Stomach (tissue), 8 donors: ENCODE measurements at regions not wholly inside any gene's neighbourhood (a gene's known extent, or its start where the extent isn't known, plus 50 kb on each side); places are given as distances from the start of the nearest gene placed in this dataset.

ENCODE experiments used
- DNase-seq, 2 donors: peaks; one replicate each; pipeline versions ENCODE4 v3.0.0 to v3.0.0-alpha.2; 2013 to 2019
- H3K27ac ChIP-seq, 5 donors: fragments of 200-600 bp in 4 of 5; sonication (generic) in 4 of 5; one replicate each; pipeline ENCODE4 v1.5.1; 2013 to 2019; ENCODE audit warnings: mild to moderate bottlenecking in 1 of 5, moderate library complexity in 1 of 5
- H3K27me3 ChIP-seq, 3 donors: fragments of 200-600 bp; sonication (generic); one replicate each; pipeline ENCODE4 v1.5.1; 2017 to 2019; ENCODE audit warnings: mixed run types in 1 of 3
- H3K36me3 ChIP-seq, 4 donors: fragments of 200-600 bp; sonication (generic); 1 replicate in 3 of 4; 2 replicates in 1 of 4; pipeline ENCODE4 v1.5.1; 2016 to 2019
- H3K4me1 ChIP-seq, 4 donors: fragments of 200-600 bp; sonication (generic); one replicate each; pipeline ENCODE4 v1.5.1; 2016 to 2019
- H3K4me3 ChIP-seq, 4 donors: fragments of 200-600 bp; sonication (generic) in 3 of 4; one replicate each; pipeline ENCODE4 v1.5.1; 2016 to 2019; ENCODE audit warnings: mild to moderate bottlenecking in 1 of 4
- H3K9me3 ChIP-seq, 4 donors: fragments of 200-600 bp; sonication (generic); one replicate each; pipeline ENCODE4 v1.5.1; 2016 to 2019
- CTCF ChIP-seq, 7 experiments: fragments of 450-650 bp in 4 of 7; fragments of 200-600 bp in 3 of 7; sonication (generic) in 3 of 7; IDR thresholded peaks; one replicate each; pipeline ENCODE4 v1.5.1; 2016 to 2019; ENCODE audit warnings: antibody characterized with exemption in 7 of 7, control low read depth in 2 of 7, mild to moderate bottlenecking in 1 of 7
- EP300 ChIP-seq: sonication (generic); formaldehyde crosslinking; IDR thresholded peaks from one replicate; pipeline ENCODE4 v1.6.1; 2017; ENCODE audit warnings: antibody characterized with exemption
- POLR2A ChIP-seq, 4 donors: fragments of 450-650 bp; IDR thresholded peaks; one replicate each; pipeline ENCODE4 v1.6.1; 2016; ENCODE audit warnings: antibody characterized with exemption in 4 of 4, control low read depth in 2 of 4, mild to moderate bottlenecking in 1 of 4, moderate library complexity in 1 of 4
- POLR2AphosphoS5 ChIP-seq, 3 donors: sonication (generic); formaldehyde crosslinking; IDR thresholded peaks; one replicate each; pipeline ENCODE4 v1.6.1; 2016; ENCODE audit warnings: antibody characterized with exemption in 3 of 3
- WGBS, 5 donors: extraction: QIAGEN DNeasy Blood & Tissue Kit in 3 of 5; methylation state at CpG; one replicate each; pipeline versions ENCODE4 v1.1.5 to v1.1.7; 2013 to 2018; 5-methylcytosine and 5-hydroxymethylcytosine counted together
- intact Hi-C: fragments of 100-400 bp; cut with DNase I; formaldehyde crosslinking; loops from one replicate; pipeline ENCODE4 v1.15.1; 2023; ENCODE audit warnings: low total_unique reads
- donor health status: healthy with polysubstance abuse.
- donor health status: Bipolar disorder and iron deficiency.
- donor health status: healthy.

GRCh38 chr3:66907136-66907535 lies 91.0 kb upstream of the KBTBD8 start:
- Histone ChIP-seq H3K9me3 (peaks cover 0 to 8% (median 1%) of the 10 kb centered on the region in 4 donors), H3K4me3 (no peak overlapping the region), H3K27ac (no peak overlapping the region), H3K4me1 (no peaks in the 10 kb centered on the region), H3K27me3 (no peaks in the 10 kb centered on the region), H3K36me3 (no peaks in the 10 kb centered on the region)
- TF ChIP-seq CTCF (IDR thresholded peaks at IDR 0.05) (no peak), POLR2A (IDR thresholded peaks at IDR 0.05) (no peak), EP300 (no peak), POLR2AphosphoS5 (IDR thresholded peaks at IDR 0.05) (no peak)
- intact Hi-C loops: no loop called here
- WGBS, 5 donors: 75 to 88% (median 79%) methylated on average over 3 of the region's 3 CpGs
- DNase-seq: no peak

DNA sequence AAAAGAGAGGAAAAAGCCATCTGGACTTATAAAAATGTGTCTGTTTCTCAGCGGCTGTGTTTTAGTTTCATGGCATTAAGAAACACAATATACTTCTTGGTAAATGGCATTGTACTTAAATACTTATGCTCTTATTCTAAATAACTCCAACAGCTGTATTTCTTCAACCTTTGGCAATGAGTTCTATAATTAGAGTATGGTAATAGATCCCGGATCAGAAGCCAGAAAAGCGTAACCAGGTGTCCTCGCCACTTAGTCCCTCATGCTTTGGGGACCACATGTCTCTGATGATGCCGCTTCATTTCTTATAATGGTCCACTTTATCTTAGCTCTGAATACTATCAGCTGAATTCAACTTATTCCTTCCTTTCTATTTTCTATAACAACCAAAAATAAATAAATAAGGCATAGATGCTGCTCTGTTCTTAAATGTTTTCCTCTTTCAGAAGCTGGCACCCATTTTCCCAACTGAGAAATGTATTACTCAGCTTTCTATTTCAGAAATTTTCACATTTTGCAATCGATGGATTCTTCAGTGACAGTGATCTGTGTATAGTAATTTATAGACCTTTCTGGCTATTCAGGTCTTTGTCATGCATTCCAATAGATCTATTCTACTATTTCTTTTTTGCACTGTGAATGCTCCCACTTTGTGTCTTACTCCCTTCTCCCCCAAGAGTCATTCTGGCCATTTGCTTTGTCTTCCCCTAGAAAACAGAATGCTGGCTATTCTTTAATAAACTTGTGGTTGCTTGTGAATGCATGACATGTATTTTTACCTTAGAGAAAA lies 87.6 kb upstream of the KBTBD8 start:
- no peak for DNase-seq
- no peak for TF ChIP-seq CTCF (IDR thresholded peaks at IDR 0.05)
- no peak for TF ChIP-seq POLR2AphosphoS5 (IDR thresholded peaks at IDR 0.05)
- TF ChIP-seq POLR2A (IDR thresholded peaks at IDR 0.05): no peak
- intact Hi-C loops: no loop called here
- Histone ChIP-seq H3K4me1 (no peaks in the 10 kb centered on the region), H3K27ac (no peak overlapping the region), H3K36me3 (no peaks in the 10 kb centered on the region), H3K9me3 (peaks cover 6 to 35% (median 14%) of the 10 kb centered on the region in 4 donors), H3K4me3 (no peak overlapping the region), H3K27me3 (no peaks in the 10 kb centered on the region)
- 64 to 95% (median 82%) methylated on average over 6 of the region's 6 CpGs for WGBS, 5 donors

DNA sequence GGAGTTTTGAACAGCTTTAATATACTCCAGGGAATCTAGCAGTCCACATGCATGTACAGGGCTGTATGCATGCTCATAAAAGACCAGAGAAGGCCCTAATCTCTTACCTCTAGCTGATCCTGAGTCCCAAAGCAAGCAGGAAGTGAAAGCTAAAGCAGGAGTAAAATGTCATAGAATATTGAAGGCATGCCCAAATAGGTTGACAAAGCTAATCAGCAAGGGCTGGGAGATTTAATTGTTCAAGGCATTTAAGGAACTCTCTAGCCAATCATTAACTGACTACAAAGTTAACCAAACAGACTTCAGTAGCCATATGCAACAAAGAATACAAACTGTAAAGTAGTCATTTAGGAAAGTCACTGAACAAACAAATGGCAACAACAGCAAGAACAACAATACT lies 85.8 kb upstream of the KBTBD8 start:
- DNase-seq: no peak
- Histone ChIP-seq H3K4me1 (no peaks in the 10 kb centered on the region), H3K9me3 (peaks cover 6 to 35% (median 17%) of the 10 kb centered on the region in 4 donors), H3K27me3 (no peaks in the 10 kb centered on the region), H3K36me3 (no peaks in the 10 kb centered on the region), H3K27ac (no peak overlapping the region), H3K4me3 (no peak overlapping the region)
- intact Hi-C loops: no loop called here
- TF ChIP-seq POLR2AphosphoS5 (IDR thresholded peaks at IDR 0.05): peak in 1 of 3 donors; percentile 34
- no peak for TF ChIP-seq POLR2A (IDR thresholded peaks at IDR 0.05)

DNA sequence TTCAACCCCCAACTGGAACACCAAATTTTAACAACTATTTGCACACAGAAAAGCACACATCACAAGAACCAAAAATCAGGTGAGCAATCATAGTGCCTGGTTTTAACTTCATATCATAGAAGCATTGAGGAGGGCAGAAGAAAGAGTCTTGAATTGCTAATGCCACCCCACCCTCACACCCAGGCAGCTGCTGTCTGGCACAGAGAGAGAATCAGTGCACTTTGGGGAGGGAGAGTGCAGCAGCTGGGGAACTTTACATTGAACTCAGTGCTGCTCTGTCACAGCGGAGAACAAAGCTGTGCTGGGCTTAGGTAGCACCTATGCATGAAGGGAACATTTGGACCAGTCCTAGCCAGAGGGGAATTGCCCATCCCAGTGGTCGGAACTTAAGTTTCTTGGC lies 76.0 kb upstream of the KBTBD8 start:
- H3K27me3 ChIP-seq: no peaks in the 10 kb centered on the region
- WGBS, 5 donors: 82 to 93% (median 90%) methylated on average over 2 of the region's 2 CpGs
- TF ChIP-seq POLR2AphosphoS5 (IDR thresholded peaks at IDR 0.05) (no peak), POLR2A (IDR thresholded peaks at IDR 0.05) (no peak), CTCF (IDR thresholded peaks at IDR 0.05) (no peak), EP300 (no peak)
- no peaks in the 10 kb centered on the region for H3K36me3 ChIP-seq
- no peaks in the 10 kb centered on the region for H3K4me1 ChIP-seq
- no peaks in the 10 kb centered on the region for H3K9me3 ChIP-seq
- H3K4me3 ChIP-seq: no peak overlapping the region
- no peak for DNase-seq
- H3K27ac ChIP-seq: no peak overlapping the region
- intact Hi-C loops: no loop called here

DNA sequence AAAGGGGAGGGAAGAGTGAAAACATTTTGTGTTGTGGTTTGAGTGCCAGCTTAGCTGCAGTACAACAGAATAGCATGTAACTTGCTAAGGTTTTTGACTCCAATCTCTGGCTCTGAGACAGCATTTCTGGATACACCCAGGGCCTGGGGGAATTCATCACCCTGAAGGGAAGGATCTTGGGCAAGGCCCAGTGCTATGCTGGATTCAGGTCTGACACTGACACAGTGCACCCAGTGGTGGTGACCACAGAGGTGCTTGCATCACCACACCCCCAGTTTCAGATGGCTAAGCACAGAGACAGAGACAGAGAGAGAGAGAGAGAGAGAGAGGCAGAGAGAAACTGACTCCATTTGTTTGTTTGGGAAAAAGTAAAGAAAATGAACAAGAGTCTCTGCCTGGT lies 74.1 kb upstream of the KBTBD8 start:
- intact Hi-C loops: no loop called here
- Histone ChIP-seq H3K4me1 (no peaks in the 10 kb centered on the region), H3K27ac (no peak overlapping the region), H3K4me3 (no peak overlapping the region), H3K27me3 (no peaks in the 10 kb centered on the region), H3K9me3 (no peaks in the 10 kb centered on the region), H3K36me3 (no peaks in the 10 kb centered on the region)
- no peak for DNase-seq
- TF ChIP-seq POLR2AphosphoS5 (IDR thresholded peaks at IDR 0.05) (no peak), EP300 (no peak), CTCF (IDR thresholded peaks at IDR 0.05) (no peak), POLR2A (IDR thresholded peaks at IDR 0.05) (no peak)
